B cell (primary cell): ENCODE measurements at regions not wholly inside any gene's neighbourhood (a gene's known extent, or its start where the extent isn't known, plus 50 kb on each side); places are given as distances from the start of the nearest gene placed in this dataset.
"Not testable (repeated sequence)": the region's sequence is repeated elsewhere in the genome, so short reads cannot be mapped to it uniquely, and the experiment has no call there.

Source experiments
- ATAC-seq: fragments of 200-7000 bp; cut with Tn5 transposase; one replicate; pipeline ENCODE4 v1.10.0; 2021; ENCODE audit warnings: low read depth, mild to moderate bottlenecking, moderate number of reproducible peaks, moderate library complexity
- CTCF ChIA-PET: fragments of 350-600 bp; sonication (Branson Sonifier 250); formaldehyde crosslinking; loops from one replicate; lab custom pipeline; 2021; ENCODE audit warnings: antibody characterized with exemption, inconsistent platforms; lab: Charles Lee
- POLR2A ChIA-PET: fragments of 350-600 bp; sonication (Branson Sonifier 250); formaldehyde crosslinking; loops from one replicate; lab custom pipeline; 2021; ENCODE audit warnings: antibody characterized with exemption; lab: Charles Lee
- DNase-seq: peaks from one replicate; pipeline ENCODE4 v3.0.0; 2013
- H2AFZ ChIP-seq: 2 replicates; pipeline ENCODE4 v1.6.1; 2012; ENCODE audit warnings: mild to moderate bottlenecking, low read depth, low read length; ENCODE audit not compliant: insufficient read depth, poor library complexity, severe bottlenecking
- H3K27ac ChIP-seq, 2 donors: 1 replicate in 1 of 2; 2 replicates in 1 of 2; pipeline ENCODE4 v1.5.1; 2012 to 2013; ENCODE audit warnings: low read length in 2 of 2, mild to moderate bottlenecking in 2 of 2, moderate library complexity in 1 of 2
- H3K27me3 ChIP-seq, 4 experiments: fragments of 200-600 bp in 1 of 4; sonication (generic) in 1 of 4; replicated peaks in 1 of 4; 1 replicate in 2 of 4; 2 replicates in 2 of 4; pipeline versions ENCODE4 v1.6.1 to v1.7.0; 2013 to 2016; ENCODE audit warnings: low read length in 3 of 4, mild to moderate bottlenecking in 2 of 4, mixed read lengths in 1 of 4, moderate library complexity in 1 of 4; ENCODE audit not compliant: insufficient read depth in 4 of 4, control insufficient read depth in 3 of 4; ENCODE audit errors: control extremely low read depth in 1 of 4
- H3K36me3 ChIP-seq, 2 experiments: replicated peaks in 1 of 2; 1 replicate in 1 of 2; 2 replicates in 1 of 2; pipeline versions ENCODE4 v1.6.1 to v1.7.1; 2013; ENCODE audit warnings: low read length in 1 of 2; ENCODE audit not compliant: insufficient read depth in 2 of 2, control insufficient read depth in 1 of 2; ENCODE audit errors: control extremely low read depth in 1 of 2, extremely low read depth in 1 of 2
- H3K4me1 ChIP-seq, 2 donors: fragments of 200-600 bp in 1 of 2; sonication (generic) in 1 of 2; 1 replicate in 1 of 2; 2 replicates in 1 of 2; pipeline versions ENCODE4 v1.5.1 to v1.6.1; 2013 to 2017; ENCODE audit warnings: low read length in 2 of 2; ENCODE audit not compliant: control insufficient read depth in 2 of 2, insufficient read depth in 2 of 2
- H3K4me2 ChIP-seq: replicated peaks from 2 replicates; pipeline ENCODE3; 2012; ENCODE audit warnings: mild to moderate bottlenecking, low read depth, low read length; ENCODE audit not compliant: poor library complexity, severe bottlenecking
- H3K4me3 ChIP-seq, 5 experiments: fragments of 200-600 bp in 1 of 5; sonication (generic) in 1 of 5; 1 replicate in 3 of 5; 2 replicates in 2 of 5; pipeline versions ENCODE4 v1.5.1 to v1.7.0; 2011 to 2016; ENCODE audit warnings: low read length in 4 of 5, mild to moderate bottlenecking in 4 of 5, low read depth in 2 of 5, control low read depth in 1 of 5, moderate library complexity in 1 of 5; ENCODE audit not compliant: insufficient read depth in 1 of 5; ENCODE audit errors: control extremely low read depth in 1 of 5, extremely low read depth in 1 of 5
- H3K79me2 ChIP-seq: fragments of 200-600 bp; sonication (generic); one replicate; pipeline ENCODE4 v1.6.0; 2016; ENCODE audit warnings: low read length; ENCODE audit not compliant: control insufficient read depth, insufficient read depth
- H3K9ac ChIP-seq: fragments of 200-600 bp; sonication (generic); 2 replicates; pipeline ENCODE4 v1.6.1; 2017; ENCODE audit warnings: mild to moderate bottlenecking, low read length, moderate library complexity
- H3K9me3 ChIP-seq, 3 donors: one replicate each; pipeline versions ENCODE4 v1.6.1 to v1.7.1; 2013; ENCODE audit warnings: low read length in 2 of 3; ENCODE audit not compliant: control insufficient read depth in 2 of 3, insufficient read depth in 1 of 3; ENCODE audit errors: control extremely low read depth in 1 of 3
- H4K20me1 ChIP-seq: 2 replicates; pipeline ENCODE4 v1.6.0; 2012; ENCODE audit warnings: mild to moderate bottlenecking, low read length; ENCODE audit not compliant: insufficient read depth, control insufficient read depth, poor library complexity, severe bottlenecking
- H3K27ac Mint-ChIP-seq: one replicate; pipeline ENCODE4 v1.8.0; 2021; ENCODE audit warnings: mixed read lengths
- H3K27me3 Mint-ChIP-seq: one replicate; pipeline ENCODE4 v1.8.0; 2021; ENCODE audit warnings: mixed read lengths
- H3K4me1 Mint-ChIP-seq: one replicate; pipeline ENCODE4 v1.8.0; 2021; ENCODE audit warnings: mixed read lengths
- H3K4me3 Mint-ChIP-seq: one replicate; pipeline ENCODE4 v1.8.0; 2021; ENCODE audit warnings: mixed read lengths
- H3K9me3 Mint-ChIP-seq: one replicate; pipeline ENCODE4 v1.8.0; 2022; ENCODE audit warnings: mixed read lengths; ENCODE audit not compliant: insufficient read depth
- WGBS: methylation state at CpG from one replicate; pipeline ENCODE4 v1.1.5; 2013; ENCODE audit warnings: missing lambda C conversion rate; ENCODE audit not compliant: insufficient coverage; 5-methylcytosine and 5-hydroxymethylcytosine counted together
- intact Hi-C: fragments of 100-400 bp; cut with micrococcal nuclease; formaldehyde crosslinking; loops from one replicate; pipeline ENCODE4 v1.10.0; 2022

DNA sequence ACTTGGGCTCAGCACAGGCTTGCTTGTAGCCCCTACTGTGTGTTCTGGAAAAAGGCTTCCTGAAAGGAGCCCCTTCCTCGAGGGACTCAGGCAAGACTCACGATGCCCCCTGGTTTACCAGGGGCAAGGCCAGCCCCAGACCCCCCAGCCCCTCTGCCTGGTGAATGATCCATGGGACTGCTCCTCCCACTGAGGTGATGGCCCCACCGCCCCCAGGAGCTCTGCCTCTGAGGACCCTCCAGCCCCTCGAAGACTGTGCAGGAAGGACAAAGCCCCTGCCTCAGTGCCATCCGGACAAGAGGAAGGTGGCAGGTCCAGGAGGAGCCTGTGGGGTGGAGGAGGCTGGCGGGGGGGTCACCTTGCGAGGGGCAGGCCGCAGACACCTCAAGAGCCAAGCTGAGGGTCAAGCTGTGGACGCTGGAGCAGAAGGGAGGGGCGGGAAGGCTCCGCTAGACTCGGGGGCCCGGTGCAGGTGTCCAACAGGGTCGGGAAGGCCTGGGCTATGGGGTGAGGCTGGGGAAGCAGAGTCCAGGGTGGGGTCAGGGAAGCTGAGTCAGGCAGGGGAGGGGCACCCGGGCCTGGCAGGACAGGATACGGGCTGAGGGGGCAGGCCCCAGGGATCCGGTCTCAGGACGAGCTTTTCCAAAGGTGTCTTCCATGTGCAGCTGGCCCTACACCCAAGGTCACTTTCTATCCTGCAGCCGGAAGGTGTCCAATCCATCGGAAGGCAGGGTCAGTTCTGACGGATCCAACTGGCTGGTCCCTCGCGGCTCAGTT, 64.9 kb upstream of the LRPAP1 start:
- POLR2A ChIA-PET, ATAC-seq: not testable (repeated sequence)
- peaks cover 21% of the 10 kb centered on the region for H3K27me3 Mint-ChIP-seq

DNA sequence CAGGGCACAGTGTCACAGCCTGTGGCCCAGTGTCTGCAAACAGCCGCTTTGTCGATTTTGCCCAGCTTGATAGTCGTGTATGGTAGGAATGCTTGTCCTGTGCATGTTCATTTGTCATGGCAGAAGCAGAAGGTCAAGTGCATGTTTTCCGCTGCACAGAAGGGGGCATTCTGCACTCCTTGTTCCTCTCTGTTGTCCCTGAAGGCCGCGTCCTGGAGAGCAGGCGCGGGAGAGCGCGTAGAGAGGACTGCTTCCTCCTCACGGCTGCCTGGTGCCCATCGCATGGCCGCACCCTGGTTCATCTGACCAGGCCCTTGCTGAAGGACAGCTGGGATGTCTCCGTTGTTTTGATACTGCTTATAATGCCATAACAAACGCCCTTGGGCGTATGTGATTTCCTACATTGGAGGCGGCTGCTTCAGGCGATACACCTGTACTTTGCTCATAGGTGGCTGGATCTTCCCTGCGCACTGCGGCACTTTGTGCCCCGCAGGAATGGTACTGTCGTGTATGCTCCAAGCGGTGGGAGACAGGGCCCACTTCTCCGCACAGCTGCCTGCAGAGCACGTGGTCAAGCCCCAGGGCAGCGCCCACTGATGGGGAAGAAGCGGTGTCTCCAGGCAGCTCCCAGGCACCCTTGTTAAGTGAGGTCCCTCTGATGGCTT, 63.5 kb upstream of the LRPAP1 start:
- 90% methylated on average over 21 of the region's 27 CpGs for WGBS
- H3K4me2 ChIP-seq, DNase-seq, POLR2A ChIA-PET, intact Hi-C loops, H2AFZ ChIP-seq, H3K4me1 ChIP-seq, H4K20me1 ChIP-seq, H3K4me1 Mint-ChIP-seq, ATAC-seq, H3K4me3 Mint-ChIP-seq, H3K27ac ChIP-seq, H3K9me3 ChIP-seq, H3K27ac Mint-ChIP-seq, H3K36me3 ChIP-seq, H3K79me2 ChIP-seq, CTCF ChIA-PET, H3K4me3 ChIP-seq, H3K9ac ChIP-seq, H3K9me3 Mint-ChIP-seq: not testable (repeated sequence)
- peaks cover 21% of the 10 kb centered on the region for H3K27me3 Mint-ChIP-seq
- H3K27me3 ChIP-seq, result peaks cover 0 to 12% (median 0%) of the 10 kb centered on the region in 4 experiments

More for the DNA sequence above, 64.9 kb upstream of the LRPAP1 start:
- Histone ChIP-seq H3K9me3 (peaks cover 0 to 15% (median 0%) of the 10 kb centered on the region in 3 donors), H3K27me3 (peaks cover 0 to 12% (median 0%) of the 10 kb centered on the region in 4 experiments)
- H2AFZ ChIP-seq, H3K4me2 ChIP-seq, H3K36me3 ChIP-seq, DNase-seq, H3K79me2 ChIP-seq, H3K4me1 ChIP-seq, H3K4me1 Mint-ChIP-seq, H3K27ac ChIP-seq, H3K4me3 ChIP-seq, H3K27ac Mint-ChIP-seq, H3K9ac ChIP-seq, H4K20me1 ChIP-seq, CTCF ChIA-PET, H3K9me3 Mint-ChIP-seq, intact Hi-C loops, H3K4me3 Mint-ChIP-seq: not testable (repeated sequence)
- WGBS, result 88% methylated on average over 23 of the region's 23 CpGs

DNA sequence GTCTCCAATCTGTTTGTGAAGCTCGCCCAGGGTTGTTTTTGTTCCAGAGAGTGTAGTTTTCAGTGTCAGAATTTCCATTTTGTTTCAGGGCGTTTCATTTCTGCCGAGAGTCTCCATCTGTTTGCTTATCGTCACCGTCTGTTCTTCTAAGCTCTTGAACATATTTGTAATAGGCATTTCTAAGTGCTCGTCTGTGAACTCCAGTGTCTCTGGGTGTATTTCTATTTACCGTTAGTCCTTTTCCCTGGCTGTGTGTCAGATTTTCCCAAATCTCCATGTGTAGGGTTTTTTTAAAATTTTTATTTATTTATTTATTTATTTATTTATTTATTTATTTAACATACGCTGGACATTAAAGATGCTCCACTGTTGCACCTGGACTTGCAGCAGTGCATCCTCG, 62.5 kb upstream of the LRPAP1 start:
- H3K27ac Mint-ChIP-seq, H3K4me3 ChIP-seq, H3K9me3 Mint-ChIP-seq, CTCF ChIA-PET, H3K9me3 ChIP-seq, POLR2A ChIA-PET, H4K20me1 ChIP-seq, H3K4me1 Mint-ChIP-seq, H3K9ac ChIP-seq, H3K27ac ChIP-seq, intact Hi-C loops, H3K4me3 Mint-ChIP-seq, H3K36me3 ChIP-seq, H3K4me2 ChIP-seq, H2AFZ ChIP-seq, H3K4me1 ChIP-seq, DNase-seq, ATAC-seq, H3K79me2 ChIP-seq: not testable (repeated sequence)
- H3K27me3 ChIP-seq, result peaks cover 0 to 12% (median 0%) of the 10 kb centered on the region in 4 experiments
- WGBS, result 100% methylated on average over 3 of the region's 9 CpGs
- peaks cover 21% of the 10 kb centered on the region for H3K27me3 Mint-ChIP-seq
